GM12878 (cell line): ENCODE measurements at regions not wholly inside any gene's neighbourhood (a gene's known extent, or its start where the extent isn't known, plus 50 kb on each side); places are given as distances from the start of the nearest gene placed in this dataset.
"Not testable (repeated sequence)": the region's sequence is repeated elsewhere in the genome, so short reads cannot be mapped to it uniquely, and the experiment has no call there.

Experiments
- ATAC-seq: fragments of 200-7000 bp; cut with Tn5 transposase; 3 replicates; pipeline ENCODE4 v1.9.1; 2020; ENCODE audit warnings: mild to moderate bottlenecking, moderate library complexity
- BruUV-seq: library from RNA; stranded (reverse); fragments of 400-500 nt; replicated peaks from 2 replicates; lab custom pipeline; 2021; lab: Mats Ljungman, UMichigan
- CTCF ChIA-PET: fragments of 300-600 bp; sonication (Branson Sonifier 250); formaldehyde crosslinking; extraction: SDS; loops from one replicate; lab custom pipeline; 2021; ENCODE audit warnings: inconsistent platforms; lab: Yijun Ruan, JAX
- POLR2A ChIA-PET: fragments of 350-600 bp; formaldehyde crosslinking; extraction: SDS; loops from one replicate; lab custom pipeline; 2021; ENCODE audit warnings: inconsistent platforms; lab: Charles Lee
- RAD21 ChIA-PET: fragments of 300-600 bp; sonication (Branson Sonifier 250); formaldehyde crosslinking; loops from one replicate; lab custom pipeline; 2023; ENCODE audit warnings: antibody characterized with exemption; ENCODE audit not compliant: unreplicated experiment; lab: Charles Lee
- SMC1A ChIA-PET: fragments of 300-600 bp; sonication (Branson Sonifier 250); formaldehyde crosslinking; loops from one replicate; lab custom pipeline; 2023; ENCODE audit not compliant: unreplicated experiment, uncharacterized antibody; lab: Charles Lee
- DNase-seq: peaks from one replicate; pipeline ENCODE4 v3.0.0-alpha.2; 2011; ENCODE audit warnings: low read depth, low spot score
- FAIRE-seq: peaks from 3 replicates; lab custom pipeline; 2011; peaks lifted over from hg19 to GRCh38; lab: Jason Lieb, UNC
- H2AFZ ChIP-seq: 2 replicates; pipeline ENCODE4 v1.6.0; 2011; ENCODE audit warnings: low read depth, low read length, control low read depth; ENCODE audit not compliant: control insufficient read depth
- H3K27ac ChIP-seq: 2 replicates; pipeline ENCODE4 v1.5.1; 2011; ENCODE audit warnings: control low read depth; ENCODE audit not compliant: control insufficient read depth, insufficient read depth
- H3K27me3 ChIP-seq, 2 experiments: replicated peaks in 1 of 2; 2 replicates each; pipeline versions ENCODE4 v1.6.0 to v1.6.1; 2011; ENCODE audit warnings: low read length in 1 of 2; ENCODE audit not compliant: control insufficient read depth in 2 of 2, insufficient read depth in 2 of 2
- H3K36me3 ChIP-seq, 2 experiments: 2 replicates each; pipeline ENCODE4 v1.5.1; 2011; ENCODE audit warnings: low read length in 1 of 2; ENCODE audit not compliant: control insufficient read depth in 2 of 2, insufficient read depth in 2 of 2
- H3K4me1 ChIP-seq: 2 replicates; pipeline ENCODE4 v1.6.1; 2011; ENCODE audit warnings: mild to moderate bottlenecking, low read length, moderate library complexity, mixed read lengths; ENCODE audit not compliant: control insufficient read depth, insufficient read depth
- H3K4me2 ChIP-seq: 2 replicates; pipeline ENCODE4 v1.6.0; 2011; ENCODE audit warnings: control low read depth; ENCODE audit not compliant: control insufficient read depth, insufficient read depth
- H3K4me3 ChIP-seq: fragments of 200-600 bp; sonication (generic); 2 replicates; pipeline ENCODE4 v1.5.1; 2016
- H3K79me2 ChIP-seq: 2 replicates; pipeline ENCODE4 v1.6.0; 2011; ENCODE audit warnings: low read length; ENCODE audit not compliant: control insufficient read depth, insufficient read depth
- H3K9ac ChIP-seq: 2 replicates; pipeline ENCODE4 v1.8.0; 2011; ENCODE audit warnings: low read length, control low read depth, mixed read lengths; ENCODE audit not compliant: control insufficient read depth, insufficient read depth
- H3K9me3 ChIP-seq: replicated peaks from 3 replicates; pipeline ENCODE4 v1.5.1; 2011; ENCODE audit warnings: mild to moderate bottlenecking, low read length; ENCODE audit not compliant: control insufficient read depth, insufficient read depth
- H4K20me1 ChIP-seq: 2 replicates; pipeline ENCODE4 v1.6.0; 2011; ENCODE audit not compliant: control insufficient read depth, insufficient read depth
- SMC3 ChIP-seq: IDR thresholded peaks from 2 replicates; pipeline ENCODE4 v1.6.1; 2011; ENCODE audit warnings: low read length, improper control_type of control experiment, borderline replicate concordance
- ZNF384 ChIP-seq: IDR thresholded peaks from 2 replicates; pipeline ENCODE4 v1.6.1; 2012; ENCODE audit warnings: low read depth, mild to moderate bottlenecking, low read length, improper control_type of control experiment, borderline replicate concordance
- WGBS: methylation state at CpG from one replicate; pipeline ENCODE4 v1.1.6; 2016; ENCODE audit warnings: low lambda C conversion rate; ENCODE audit not compliant: insufficient replicate concordance, insufficient coverage; ENCODE audit errors: missing lambda C conversion rate; 5-methylcytosine and 5-hydroxymethylcytosine counted together
- in situ Hi-C: fragments of 300-500 bp; cut with MboI; formaldehyde crosslinking; loops from 9 replicates; pipeline ENCODE4 v1.14.3; 2018; ENCODE audit warnings: mixed read lengths
- intact Hi-C: fragments of 100-400 bp; cut with micrococcal nuclease; formaldehyde crosslinking; loops from one replicate; pipeline ENCODE4 v1.14.2; 2022; ENCODE audit not compliant: unreplicated experiment

GRCh38 chr11:135015966-135016365, 603.9 kb upstream of the B3GAT1 start:
- WGBS, result 0% methylated on average over 3 of the region's 3 CpGs
- BruUV-seq, result no TSS peak
- RAD21 ChIA-PET, result no interaction called here

GRCh38 chr11:135011313-135011712, 599.3 kb upstream of the B3GAT1 start:
- H2AFZ ChIP-seq, H4K20me1 ChIP-seq, H3K27ac ChIP-seq, BruUV-seq, H3K79me2 ChIP-seq, intact Hi-C loops, SMC1A ChIA-PET, DNase-seq, POLR2A ChIA-PET, H3K4me1 ChIP-seq, H3K27me3 ChIP-seq, FAIRE-seq, H3K9ac ChIP-seq, ATAC-seq, H3K36me3 ChIP-seq, in situ Hi-C loops, RAD21 ChIA-PET, H3K4me2 ChIP-seq, H3K4me3 ChIP-seq, H3K9me3 ChIP-seq, CTCF ChIA-PET: not testable (repeated sequence)
- WGBS, result 30% methylated on average over 2 of the region's 2 CpGs

More at GRCh38 chr11:135015966-135016365, 603.9 kb upstream of the B3GAT1 start:
- no peaks in the 10 kb centered on the region for H3K36me3 ChIP-seq
- intact Hi-C loops, result no loop called here
- SMC1A ChIA-PET, result no interaction called here
- no peak overlapping the region for H3K9ac ChIP-seq
- POLR2A ChIA-PET, result no interaction called here
- no peak overlapping the region for H3K4me3 ChIP-seq
- FAIRE-seq (no peak), DNase-seq (no peak), ATAC-seq (no peak)
- no peaks in the 10 kb centered on the region for H3K79me2 ChIP-seq
- H2AFZ ChIP-seq, result no peak overlapping the region
- in situ Hi-C loops, result no loop called here
- H3K27me3 ChIP-seq, result no peaks in the 10 kb centered on the region
- H4K20me1 ChIP-seq, result no peaks in the 10 kb centered on the region
- TF ChIP-seq SMC3, result no peak
- no peak for TF ChIP-seq ZNF384
- H3K9me3 ChIP-seq, result no peaks in the 10 kb centered on the region
- H3K4me2 ChIP-seq, result no peak overlapping the region
- no peaks in the 10 kb centered on the region for H3K4me1 ChIP-seq
- CTCF ChIA-PET, result no interaction called here
- no peak overlapping the region for H3K27ac ChIP-seq
